ENCODE measurements at regions not wholly inside any gene's neighbourhood (a gene's known extent, or its start where the extent isn't known, plus 50 kb on each side); places are given as distances from the start of the nearest gene placed in this dataset.

- TF ChIP-seq POLR2A (IDR thresholded peaks at IDR 0.05): no peak
- TF ChIP-seq CTCF (IDR thresholded peaks at IDR 0.05): no peak
Measured at GRCh38 chr1:207240325-207241101, 81.0 kb upstream of the CD55 start.
